Parathyroid adenoma (tissue), 2 donors: ENCODE measurements at regions not wholly inside any gene's neighbourhood (a gene's known extent, or its start where the extent isn't known, plus 50 kb on each side); places are given as distances from the start of the nearest gene placed in this dataset.

ENCODE experiments used
- H2AFZ ChIP-seq: fragments of 300-600 bp; sonication (generic); one replicate; pipeline ENCODE4 v1.7.0; 2017; ENCODE audit warnings: antibody characterized with exemption, mild to moderate bottlenecking
- H3K27ac ChIP-seq: fragments of 300-600 bp; sonication (generic); one replicate; pipeline ENCODE4 v1.7.0; 2017
- H3K27me3 ChIP-seq: fragments of 300-600 bp; sonication (generic); one replicate; pipeline ENCODE4 v1.7.0; 2017; ENCODE audit warnings: low read length; ENCODE audit not compliant: control insufficient read depth, insufficient read depth
- H3K36me3 ChIP-seq: fragments of 300-600 bp; sonication (generic); one replicate; pipeline ENCODE4 v1.7.0; 2017; ENCODE audit warnings: low read length; ENCODE audit not compliant: control insufficient read depth, insufficient read depth
- H3K4me1 ChIP-seq: fragments of 300-600 bp; sonication (generic); one replicate; pipeline ENCODE4 v1.7.0; 2017; ENCODE audit warnings: control low read depth
- H3K4me2 ChIP-seq: fragments of 300-600 bp; sonication (generic); one replicate; pipeline ENCODE4 v1.7.0; 2017; ENCODE audit warnings: low read length
- H3K4me3 ChIP-seq: fragments of 300-600 bp; sonication (generic); one replicate; pipeline ENCODE4 v1.7.0; 2017; ENCODE audit warnings: low read depth, low read length
- H3K79me2 ChIP-seq: fragments of 300-600 bp; sonication (generic); one replicate; pipeline ENCODE4 v1.7.0; 2017; ENCODE audit warnings: control low read depth
- H3K9ac ChIP-seq: fragments of 300-600 bp; sonication (generic); one replicate; pipeline ENCODE4 v1.7.0; 2017; ENCODE audit warnings: mild to moderate bottlenecking
- H3K9me3 ChIP-seq: fragments of 300-600 bp; sonication (generic); one replicate; pipeline ENCODE4 v1.7.0; 2017; ENCODE audit warnings: low read length; ENCODE audit not compliant: control insufficient read depth
- TF ChIP-seq, protein P1 (sequence below): fragments of 300-600 bp; sonication (generic); IDR thresholded peaks from one replicate; pipeline ENCODE4 v1.7.0; 2017; ENCODE audit warnings: antibody characterized with exemption, mild to moderate bottlenecking
- donor health status: primary hyperparathyroidism.

DNA sequence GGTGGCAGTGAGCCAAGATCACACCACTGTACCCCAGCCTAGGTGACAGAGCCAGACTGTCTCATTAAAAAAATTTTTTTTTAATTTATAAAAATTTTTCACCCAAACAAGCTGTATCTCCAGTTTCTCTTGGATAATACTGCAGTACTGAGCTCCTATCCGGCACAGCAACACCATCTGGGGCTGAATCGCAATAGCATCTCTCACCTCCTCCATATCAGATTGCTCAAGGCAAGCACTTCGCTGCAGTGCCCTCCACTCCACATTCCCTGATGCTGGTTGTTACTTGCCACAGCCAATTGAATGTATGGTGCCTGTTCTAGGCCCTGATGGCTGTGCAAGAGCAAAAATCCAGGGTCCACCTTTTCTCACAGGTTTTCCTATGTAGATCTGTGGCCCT, 69.3 kb upstream of the FAM241A start:
- TF ChIP-seq, protein P1, sequence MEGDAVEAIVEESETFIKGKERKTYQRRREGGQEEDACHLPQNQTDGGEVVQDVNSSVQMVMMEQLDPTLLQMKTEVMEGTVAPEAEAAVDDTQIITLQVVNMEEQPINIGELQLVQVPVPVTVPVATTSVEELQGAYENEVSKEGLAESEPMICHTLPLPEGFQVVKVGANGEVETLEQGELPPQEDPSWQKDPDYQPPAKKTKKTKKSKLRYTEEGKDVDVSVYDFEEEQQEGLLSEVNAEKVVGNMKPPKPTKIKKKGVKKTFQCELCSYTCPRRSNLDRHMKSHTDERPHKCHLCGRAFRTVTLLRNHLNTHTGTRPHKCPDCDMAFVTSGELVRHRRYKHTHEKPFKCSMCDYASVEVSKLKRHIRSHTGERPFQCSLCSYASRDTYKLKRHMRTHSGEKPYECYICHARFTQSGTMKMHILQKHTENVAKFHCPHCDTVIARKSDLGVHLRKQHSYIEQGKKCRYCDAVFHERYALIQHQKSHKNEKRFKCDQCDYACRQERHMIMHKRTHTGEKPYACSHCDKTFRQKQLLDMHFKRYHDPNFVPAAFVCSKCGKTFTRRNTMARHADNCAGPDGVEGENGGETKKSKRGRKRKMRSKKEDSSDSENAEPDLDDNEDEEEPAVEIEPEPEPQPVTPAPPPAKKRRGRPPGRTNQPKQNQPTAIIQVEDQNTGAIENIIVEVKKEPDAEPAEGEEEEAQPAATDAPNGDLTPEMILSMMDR, result no peak
- no peak overlapping the region for H3K4me3 ChIP-seq
- H3K9me3 ChIP-seq, result no peaks in the 10 kb centered on the region

DNA sequence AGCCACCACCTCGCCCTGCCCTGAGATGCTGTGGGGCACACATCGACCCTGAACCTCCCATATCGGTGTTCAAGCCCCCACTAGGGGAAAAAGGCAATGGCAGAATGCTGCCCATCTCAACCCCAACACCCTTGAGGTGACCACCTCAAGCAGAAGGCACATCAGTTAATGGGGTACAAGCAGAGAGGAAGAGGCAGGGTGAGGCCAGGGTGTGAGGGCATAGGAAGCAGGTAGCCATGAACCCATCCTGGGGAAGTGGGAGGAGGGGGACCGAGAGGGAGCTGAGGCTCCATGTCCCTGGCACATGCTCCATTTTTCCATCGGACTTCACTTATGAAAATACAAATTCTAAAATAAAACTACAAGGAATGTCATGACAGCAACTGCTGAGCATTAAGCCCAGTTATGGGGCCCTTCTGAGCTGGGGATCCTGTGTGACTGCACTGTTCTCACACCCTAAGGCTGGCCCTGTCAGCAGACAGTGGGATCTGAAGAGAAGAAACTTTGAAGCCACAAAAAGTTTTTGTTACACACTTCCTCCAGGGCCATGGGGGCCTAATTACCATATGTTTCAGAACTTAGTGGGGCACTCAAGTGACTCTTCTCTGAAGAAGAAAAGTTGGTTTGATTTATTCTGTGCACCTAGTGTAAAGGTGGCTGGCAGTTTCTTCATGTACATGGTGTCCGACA, 68.2 kb upstream of the FAM241A start:
- Histone ChIP-seq H3K4me3 (no peak overlapping the region), H3K27me3 (no peaks in the 10 kb centered on the region), H3K4me2 (no peak overlapping the region), H3K4me1 (no peaks in the 10 kb centered on the region), H3K9me3 (no peaks in the 10 kb centered on the region), H3K79me2 (no peaks in the 10 kb centered on the region), H3K27ac (no peak overlapping the region), H3K9ac (no peak overlapping the region), H3K36me3 (no peaks in the 10 kb centered on the region), H2AFZ (no peak overlapping the region)
- TF ChIP-seq, protein P1, result no peak

More for the DNA sequence above, 69.3 kb upstream of the FAM241A start:
- Histone ChIP-seq H3K9ac (no peak overlapping the region), H3K27me3 (no peaks in the 10 kb centered on the region), H3K79me2 (no peaks in the 10 kb centered on the region), H3K36me3 (no peaks in the 10 kb centered on the region), H3K27ac (no peak overlapping the region), H3K4me2 (no peak overlapping the region), H2AFZ (no peak overlapping the region), H3K4me1 (no peaks in the 10 kb centered on the region)

DNA sequence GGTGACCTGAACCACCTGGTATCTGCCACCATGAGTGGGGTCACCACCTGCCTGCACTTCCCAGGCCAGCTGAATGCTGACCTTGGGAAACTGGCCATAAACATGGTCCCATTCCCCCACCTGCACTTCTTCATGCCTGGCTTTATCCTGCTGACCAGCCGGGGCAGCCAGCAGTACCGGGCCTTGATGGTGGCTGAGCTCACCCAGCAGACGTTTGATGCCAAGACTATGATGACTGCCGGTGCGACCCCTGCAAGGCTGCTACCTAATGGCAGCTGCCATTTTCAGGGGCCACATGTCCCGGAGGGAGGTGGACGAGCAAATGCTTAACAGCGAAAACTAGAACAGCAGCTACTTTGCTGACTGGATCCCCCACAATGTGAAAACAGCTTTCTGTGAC, 67.5 kb upstream of the FAM241A start:
- TF ChIP-seq, protein P1, result no peak
- no peak overlapping the region for H3K27ac ChIP-seq
- no peaks in the 10 kb centered on the region for H3K9me3 ChIP-seq
- H3K4me1 ChIP-seq, result no peaks in the 10 kb centered on the region
- H3K4me3 ChIP-seq, result no peak overlapping the region
- no peak overlapping the region for H3K4me2 ChIP-seq
- H2AFZ ChIP-seq, result no peak overlapping the region
- no peaks in the 10 kb centered on the region for H3K27me3 ChIP-seq
- H3K9ac ChIP-seq, result no peak overlapping the region
- no peaks in the 10 kb centered on the region for H3K79me2 ChIP-seq
- no peaks in the 10 kb centered on the region for H3K36me3 ChIP-seq

DNA sequence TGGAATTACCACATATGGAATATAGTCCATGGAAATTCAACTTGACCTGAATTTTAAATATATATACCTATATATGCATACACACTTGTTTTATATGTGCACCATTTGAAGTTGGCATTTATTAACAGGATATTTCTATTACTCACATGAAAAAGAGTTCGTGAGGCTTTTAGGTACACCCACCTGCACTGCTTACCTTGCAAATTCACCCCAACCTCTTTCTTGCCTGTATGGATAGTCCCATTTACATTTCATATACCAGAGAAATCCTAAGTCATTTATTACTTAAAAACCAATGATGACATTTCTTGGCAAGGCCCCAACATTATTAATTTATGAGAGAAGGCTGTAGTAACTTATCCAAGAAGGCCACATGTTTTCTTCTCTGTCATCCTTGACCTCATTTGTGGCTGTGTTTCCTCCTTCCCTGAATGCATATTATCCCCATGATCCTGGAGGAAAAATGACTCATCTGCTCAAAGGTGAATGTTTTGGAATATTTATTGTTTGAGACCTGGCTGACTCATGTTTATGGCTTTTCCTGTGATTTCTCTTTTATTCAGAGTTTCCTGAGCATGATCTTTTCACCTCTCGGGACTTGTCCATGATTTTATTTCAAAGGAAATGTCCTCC, 62.2 kb upstream of the FAM241A start:
- H3K27ac ChIP-seq, result no peak overlapping the region
- TF ChIP-seq, protein P1, result no peak
- no peak overlapping the region for H3K9ac ChIP-seq
- H3K36me3 ChIP-seq, result no peaks in the 10 kb centered on the region
- H3K4me2 ChIP-seq, result no peak overlapping the region
- no peaks in the 10 kb centered on the region for H3K79me2 ChIP-seq
- H3K27me3 ChIP-seq, result no peaks in the 10 kb centered on the region
- H3K4me1 ChIP-seq, result no peaks in the 10 kb centered on the region
- H3K9me3 ChIP-seq, result no peaks in the 10 kb centered on the region
- no peak overlapping the region for H3K4me3 ChIP-seq
- H2AFZ ChIP-seq, result no peak overlapping the region
